Gastrocnemius medialis (tissue), 4 donors: ENCODE measurements at regions not wholly inside any gene's neighbourhood (a gene's known extent, or its start where the extent isn't known, plus 50 kb on each side); places are given as distances from the start of the nearest gene placed in this dataset.

Source experiments
- POLR2A ChIP-seq, 2 donors: fragments of 450-650 bp; IDR thresholded peaks; one replicate each; pipeline ENCODE4 v1.6.1; 2017; ENCODE audit warnings: antibody characterized with exemption in 2 of 2, mild to moderate bottlenecking in 2 of 2, moderate library complexity in 2 of 2
- TF ChIP-seq, protein P1 (sequence below), 5 experiments: fragments of 450-650 bp in 3 of 5; fragments of 200-600 bp in 2 of 5; sonication (generic) in 2 of 5; IDR thresholded peaks in 4 of 5; conservative IDR thresholded peaks in 1 of 5; 1 replicate in 4 of 5; 2 replicates in 1 of 5; pipeline ENCODE4 v1.5.1; 2016 to 2019; ENCODE audit warnings: antibody characterized with exemption in 5 of 5, mild to moderate bottlenecking in 3 of 5, moderate library complexity in 3 of 5

DNA sequence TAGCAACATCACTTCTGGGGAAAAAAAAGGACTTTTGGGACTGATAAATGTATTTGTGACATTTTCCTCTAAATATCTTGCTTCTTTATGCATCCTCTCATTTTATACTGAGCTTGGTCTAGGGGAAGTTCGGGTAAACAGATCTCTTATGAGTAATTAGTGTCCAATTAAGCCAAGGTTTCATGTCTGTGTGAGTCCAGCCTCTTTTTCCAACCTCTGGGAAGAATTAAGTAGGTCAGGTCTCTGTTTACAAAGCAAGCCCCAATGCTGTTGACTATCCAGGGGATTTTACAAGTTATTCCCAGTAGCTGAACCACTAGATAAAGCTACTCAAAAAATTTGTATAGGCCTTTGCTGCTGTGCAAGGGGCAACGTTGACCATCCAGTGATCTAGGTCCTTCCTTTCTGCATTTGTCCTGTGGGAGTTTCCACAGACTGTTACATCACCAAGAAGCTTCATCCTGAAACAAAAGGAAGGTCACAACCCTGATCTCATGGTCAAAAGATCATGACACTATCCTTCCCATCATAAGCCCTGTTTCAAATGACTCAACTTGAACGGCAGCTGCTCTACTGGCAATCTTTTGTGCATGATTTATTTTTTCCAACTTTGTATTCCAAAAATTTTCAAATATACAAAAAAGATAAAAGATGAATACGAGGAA lies 74.3 kb downstream of the ETS2 start:
- TF ChIP-seq, protein P1, sequence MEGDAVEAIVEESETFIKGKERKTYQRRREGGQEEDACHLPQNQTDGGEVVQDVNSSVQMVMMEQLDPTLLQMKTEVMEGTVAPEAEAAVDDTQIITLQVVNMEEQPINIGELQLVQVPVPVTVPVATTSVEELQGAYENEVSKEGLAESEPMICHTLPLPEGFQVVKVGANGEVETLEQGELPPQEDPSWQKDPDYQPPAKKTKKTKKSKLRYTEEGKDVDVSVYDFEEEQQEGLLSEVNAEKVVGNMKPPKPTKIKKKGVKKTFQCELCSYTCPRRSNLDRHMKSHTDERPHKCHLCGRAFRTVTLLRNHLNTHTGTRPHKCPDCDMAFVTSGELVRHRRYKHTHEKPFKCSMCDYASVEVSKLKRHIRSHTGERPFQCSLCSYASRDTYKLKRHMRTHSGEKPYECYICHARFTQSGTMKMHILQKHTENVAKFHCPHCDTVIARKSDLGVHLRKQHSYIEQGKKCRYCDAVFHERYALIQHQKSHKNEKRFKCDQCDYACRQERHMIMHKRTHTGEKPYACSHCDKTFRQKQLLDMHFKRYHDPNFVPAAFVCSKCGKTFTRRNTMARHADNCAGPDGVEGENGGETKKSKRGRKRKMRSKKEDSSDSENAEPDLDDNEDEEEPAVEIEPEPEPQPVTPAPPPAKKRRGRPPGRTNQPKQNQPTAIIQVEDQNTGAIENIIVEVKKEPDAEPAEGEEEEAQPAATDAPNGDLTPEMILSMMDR (IDR thresholded peaks at IDR 0.05 in 4 of 5, conservative IDR thresholded peaks at IDR 0.05 in 1 of 5), result no peak
- no peak for TF ChIP-seq POLR2A (IDR thresholded peaks at IDR 0.05)
